Body of pancreas (tissue), 4 donors: ENCODE measurements at regions not wholly inside any gene's neighbourhood (a gene's known extent, or its start where the extent isn't known, plus 50 kb on each side); places are given as distances from the start of the nearest gene placed in this dataset.

Experiments
- POLR2A ChIP-seq, 3 donors: fragments of 450-650 bp; IDR thresholded peaks; one replicate each; pipeline ENCODE4 v1.6.1; 2016; ENCODE audit warnings: antibody characterized with exemption in 3 of 3, mild to moderate bottlenecking in 2 of 3
- TF ChIP-seq, protein P1 (sequence below), 7 experiments: fragments of 450-650 bp in 4 of 7; fragments of 200-600 bp in 3 of 7; sonication (generic) in 3 of 7; IDR thresholded peaks; one replicate each; pipeline ENCODE4 v1.5.1; 2016 to 2019; ENCODE audit warnings: antibody characterized with exemption in 7 of 7

DNA sequence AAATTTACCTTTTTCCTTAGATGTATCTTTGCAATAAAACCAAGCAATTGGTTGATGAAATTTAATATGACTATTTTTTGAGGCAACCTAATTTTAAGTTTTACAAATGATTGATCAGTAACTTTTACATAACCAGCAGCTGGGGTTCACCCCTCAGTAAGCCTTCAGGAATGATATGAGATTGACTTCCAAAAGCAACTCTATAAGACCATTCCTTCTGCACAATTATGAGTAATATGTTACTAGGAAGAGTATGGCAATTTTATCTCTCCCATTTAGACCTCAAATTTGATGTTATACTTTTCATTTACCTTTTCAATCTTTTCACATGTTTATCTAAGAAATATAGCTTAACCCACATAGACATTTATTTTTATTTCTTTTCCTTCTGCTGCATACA, 1546.3 kb downstream of the HACE1 start:
- TF ChIP-seq, protein P1, sequence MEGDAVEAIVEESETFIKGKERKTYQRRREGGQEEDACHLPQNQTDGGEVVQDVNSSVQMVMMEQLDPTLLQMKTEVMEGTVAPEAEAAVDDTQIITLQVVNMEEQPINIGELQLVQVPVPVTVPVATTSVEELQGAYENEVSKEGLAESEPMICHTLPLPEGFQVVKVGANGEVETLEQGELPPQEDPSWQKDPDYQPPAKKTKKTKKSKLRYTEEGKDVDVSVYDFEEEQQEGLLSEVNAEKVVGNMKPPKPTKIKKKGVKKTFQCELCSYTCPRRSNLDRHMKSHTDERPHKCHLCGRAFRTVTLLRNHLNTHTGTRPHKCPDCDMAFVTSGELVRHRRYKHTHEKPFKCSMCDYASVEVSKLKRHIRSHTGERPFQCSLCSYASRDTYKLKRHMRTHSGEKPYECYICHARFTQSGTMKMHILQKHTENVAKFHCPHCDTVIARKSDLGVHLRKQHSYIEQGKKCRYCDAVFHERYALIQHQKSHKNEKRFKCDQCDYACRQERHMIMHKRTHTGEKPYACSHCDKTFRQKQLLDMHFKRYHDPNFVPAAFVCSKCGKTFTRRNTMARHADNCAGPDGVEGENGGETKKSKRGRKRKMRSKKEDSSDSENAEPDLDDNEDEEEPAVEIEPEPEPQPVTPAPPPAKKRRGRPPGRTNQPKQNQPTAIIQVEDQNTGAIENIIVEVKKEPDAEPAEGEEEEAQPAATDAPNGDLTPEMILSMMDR (IDR thresholded peaks at IDR 0.05) = no peak
- TF ChIP-seq POLR2A (IDR thresholded peaks at IDR 0.05) = no peak
